ENCODE measurements at regions not wholly inside any gene's neighbourhood (a gene's known extent, or its start where the extent isn't known, plus 50 kb on each side); places are given as distances from the start of the nearest gene placed in this dataset.

- no peak for DNase-seq (ENCODE audit: extremely low spot score, unreplicated experiment)
- no peak overlapping the region for H3K4me3 Mint-ChIP-seq
- peaks cover 6% of the 10 kb centered on the region for H3K9me3 Mint-ChIP-seq
- no peaks in the 10 kb centered on the region for H3K4me1 Mint-ChIP-seq (ENCODE audit: unreplicated experiment)
- H3K27ac Mint-ChIP-seq = no peak overlapping the region
- no peaks in the 10 kb centered on the region for H3K27me3 Mint-ChIP-seq
- H3K36me3 Mint-ChIP-seq = no peaks in the 10 kb centered on the region
- TF ChIP-seq, protein P1, sequence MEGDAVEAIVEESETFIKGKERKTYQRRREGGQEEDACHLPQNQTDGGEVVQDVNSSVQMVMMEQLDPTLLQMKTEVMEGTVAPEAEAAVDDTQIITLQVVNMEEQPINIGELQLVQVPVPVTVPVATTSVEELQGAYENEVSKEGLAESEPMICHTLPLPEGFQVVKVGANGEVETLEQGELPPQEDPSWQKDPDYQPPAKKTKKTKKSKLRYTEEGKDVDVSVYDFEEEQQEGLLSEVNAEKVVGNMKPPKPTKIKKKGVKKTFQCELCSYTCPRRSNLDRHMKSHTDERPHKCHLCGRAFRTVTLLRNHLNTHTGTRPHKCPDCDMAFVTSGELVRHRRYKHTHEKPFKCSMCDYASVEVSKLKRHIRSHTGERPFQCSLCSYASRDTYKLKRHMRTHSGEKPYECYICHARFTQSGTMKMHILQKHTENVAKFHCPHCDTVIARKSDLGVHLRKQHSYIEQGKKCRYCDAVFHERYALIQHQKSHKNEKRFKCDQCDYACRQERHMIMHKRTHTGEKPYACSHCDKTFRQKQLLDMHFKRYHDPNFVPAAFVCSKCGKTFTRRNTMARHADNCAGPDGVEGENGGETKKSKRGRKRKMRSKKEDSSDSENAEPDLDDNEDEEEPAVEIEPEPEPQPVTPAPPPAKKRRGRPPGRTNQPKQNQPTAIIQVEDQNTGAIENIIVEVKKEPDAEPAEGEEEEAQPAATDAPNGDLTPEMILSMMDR (conservative IDR thresholded peaks at IDR 0.05) = no peak
Observed at GRCh38 chr21:20645344-20645743, 352.9 kb upstream of the NCAM2 start.

- no peak for DNase-seq (ENCODE audit: extremely low spot score, unreplicated experiment)
- H3K4me3 Mint-ChIP-seq = no peak overlapping the region
- H3K9me3 Mint-ChIP-seq = peaks cover 6% of the 10 kb centered on the region
- H3K27ac Mint-ChIP-seq = no peak overlapping the region
- no peaks in the 10 kb centered on the region for H3K27me3 Mint-ChIP-seq
- TF ChIP-seq, protein P1 (conservative IDR thresholded peaks at IDR 0.05) = no peak
- H3K4me1 Mint-ChIP-seq (ENCODE audit: unreplicated experiment) = no peaks in the 10 kb centered on the region
- H3K36me3 Mint-ChIP-seq = no peaks in the 10 kb centered on the region
Observed at GRCh38 chr21:20646431-20647165, 351.6 kb upstream of the NCAM2 start.

DNA sequence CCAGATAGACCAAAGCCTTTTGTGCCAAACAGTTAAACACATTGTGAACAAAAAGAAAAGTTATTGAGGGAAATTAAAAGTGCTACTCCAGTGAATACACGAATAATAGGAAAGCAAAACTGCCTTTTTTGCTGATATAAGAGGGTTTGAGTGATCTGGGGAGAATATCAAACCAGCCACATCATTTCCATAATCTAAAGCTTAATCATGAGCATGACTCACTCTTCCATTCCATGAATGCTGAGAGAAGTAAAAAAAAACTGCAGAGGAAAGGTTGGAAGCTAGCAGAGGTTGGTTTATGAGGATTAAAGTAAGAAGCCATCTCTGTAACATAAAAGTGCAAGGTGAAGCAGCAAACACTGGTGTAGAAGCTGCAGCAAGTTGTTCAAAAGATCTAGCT, 350.6 kb upstream of the NCAM2 start:
- Mint-ChIP-seq H3K36me3 (no peaks in the 10 kb centered on the region), H3K27ac (no peak overlapping the region), H3K9me3 (peaks cover 6% of the 10 kb centered on the region)

GRCh38 chr21:20649231-20649630, 349.0 kb upstream of the NCAM2 start:
- H3K9me3 Mint-ChIP-seq = peaks cover 6% of the 10 kb centered on the region
- TF ChIP-seq, protein P1 (conservative IDR thresholded peaks at IDR 0.05) = no peak
- H3K27ac Mint-ChIP-seq = no peak overlapping the region
- no peaks in the 10 kb centered on the region for H3K36me3 Mint-ChIP-seq
- no peak overlapping the region for H3K4me3 Mint-ChIP-seq
- H3K4me1 Mint-ChIP-seq (ENCODE audit: unreplicated experiment) = no peaks in the 10 kb centered on the region
- H3K27me3 Mint-ChIP-seq = no peaks in the 10 kb centered on the region
- DNase-seq (ENCODE audit: extremely low spot score, unreplicated experiment) = no peak

More for the DNA sequence above, 350.6 kb upstream of the NCAM2 start:
- TF ChIP-seq, protein P1 (conservative IDR thresholded peaks at IDR 0.05) = no peak
- DNase-seq (ENCODE audit: extremely low spot score, unreplicated experiment) = no peak
- H3K27me3 Mint-ChIP-seq = no peaks in the 10 kb centered on the region
- no peak overlapping the region for H3K4me3 Mint-ChIP-seq
- H3K4me1 Mint-ChIP-seq (ENCODE audit: unreplicated experiment) = no peaks in the 10 kb centered on the region

- no peaks in the 10 kb centered on the region for H3K27me3 Mint-ChIP-seq
- TF ChIP-seq, protein P1 (conservative IDR thresholded peaks at IDR 0.05) = no peak
- peaks cover 6% of the 10 kb centered on the region for H3K9me3 Mint-ChIP-seq
- H3K27ac Mint-ChIP-seq = no peak overlapping the region
- no peak for DNase-seq (ENCODE audit: extremely low spot score, unreplicated experiment)
- H3K4me3 Mint-ChIP-seq = no peak overlapping the region
- H3K36me3 Mint-ChIP-seq = no peaks in the 10 kb centered on the region
- no peaks in the 10 kb centered on the region for H3K4me1 Mint-ChIP-seq (ENCODE audit: unreplicated experiment)
Observed at GRCh38 chr21:20652846-20653245, 345.4 kb upstream of the NCAM2 start.
